ENCODE measurements at regions not wholly inside any gene's neighbourhood (a gene's known extent, or its start where the extent isn't known, plus 50 kb on each side); places are given as distances from the start of the nearest gene placed in this dataset.
A peak's percentile ranks its signal among the peaks of the same experiment; 100 is the strongest.

- Mint-ChIP-seq H3K4me1 (peaks cover 36% of the 10 kb centered on the region), H3K27ac (peak overlapping the region; percentile 90), H3K9me3 (no peaks in the 10 kb centered on the region), H3K36me3 (ENCODE audit: low read depth) (no peaks in the 10 kb centered on the region), H3K27me3 (ENCODE audit: low read depth, poor library complexity) (no peaks in the 10 kb centered on the region), H3K4me3 (no peak overlapping the region)
- no peak for DNase-seq
- TF ChIP-seq CTCF (IDR thresholded peaks at IDR 0.05): no peak
These were observed 252.6 kb upstream of the MAD2L1 start for GRCh38 chr4:120319046-120319767.

GRCh38 chr4:120318196-120318846, 251.7 kb upstream of the MAD2L1 start:
- no peak for TF ChIP-seq CTCF (IDR thresholded peaks at IDR 0.05)
- Mint-ChIP-seq H3K9me3 (no peaks in the 10 kb centered on the region), H3K4me3 (no peak overlapping the region), H3K4me1 (peaks cover 36% of the 10 kb centered on the region), H3K27ac (peak overlapping the region; percentile 96), H3K36me3 (ENCODE audit: low read depth) (no peaks in the 10 kb centered on the region), H3K27me3 (ENCODE audit: low read depth, poor library complexity) (no peaks in the 10 kb centered on the region)
- DNase-seq: no peak

- no peaks in the 10 kb centered on the region for H3K9me3 Mint-ChIP-seq
- no peak overlapping the region for H3K27ac Mint-ChIP-seq
These were observed 251.1 kb upstream of the MAD2L1 start for GRCh38 chr4:120317713-120318112.

GRCh38 chr4:120316416-120316815, 249.8 kb upstream of the MAD2L1 start:
- Mint-ChIP-seq H3K9me3 (no peaks in the 10 kb centered on the region), H3K27me3 (ENCODE audit: low read depth, poor library complexity) (peaks cover 3% of the 10 kb centered on the region), H3K4me1 (peaks cover 36% of the 10 kb centered on the region), H3K4me3 (no peak overlapping the region), H3K36me3 (ENCODE audit: low read depth) (no peaks in the 10 kb centered on the region), H3K27ac (no peak overlapping the region)
- DNase-seq: no peak
- no peak for TF ChIP-seq CTCF (IDR thresholded peaks at IDR 0.05)

More at GRCh38 chr4:120317713-120318112, 251.1 kb upstream of the MAD2L1 start:
- H3K27me3 Mint-ChIP-seq (ENCODE audit: low read depth, poor library complexity): no peaks in the 10 kb centered on the region
- TF ChIP-seq CTCF (IDR thresholded peaks at IDR 0.05): no peak
- H3K4me3 Mint-ChIP-seq: no peak overlapping the region
- DNase-seq: no peak
- H3K4me1 Mint-ChIP-seq: peaks cover 36% of the 10 kb centered on the region
- H3K36me3 Mint-ChIP-seq (ENCODE audit: low read depth): no peaks in the 10 kb centered on the region

- Mint-ChIP-seq H3K9me3 (peaks cover 7% of the 10 kb centered on the region), H3K4me3 (no peak overlapping the region), H3K27me3 (ENCODE audit: low read depth, poor library complexity) (peaks cover 3% of the 10 kb centered on the region), H3K36me3 (ENCODE audit: low read depth) (peaks cover 7% of the 10 kb centered on the region), H3K27ac (no peak overlapping the region), H3K4me1 (peaks cover 35% of the 10 kb centered on the region)
- TF ChIP-seq CTCF (IDR thresholded peaks at IDR 0.05): no peak
- no peak for DNase-seq
These were observed 248.3 kb upstream of the MAD2L1 start for GRCh38 chr4:120314969-120315368.

GRCh38 chr4:120304801-120305200, 238.2 kb upstream of the MAD2L1 start:
- DNase-seq: no peak
- peaks cover 7% of the 10 kb centered on the region for H3K9me3 Mint-ChIP-seq
- no peaks in the 10 kb centered on the region for H3K27me3 Mint-ChIP-seq (ENCODE audit: low read depth, poor library complexity)
- no peak for TF ChIP-seq CTCF (IDR thresholded peaks at IDR 0.05)
- peak overlapping the region; percentile 35 for H3K27ac Mint-ChIP-seq
- H3K36me3 Mint-ChIP-seq (ENCODE audit: low read depth): no peaks in the 10 kb centered on the region
- no peaks in the 10 kb centered on the region for H3K4me1 Mint-ChIP-seq
- H3K4me3 Mint-ChIP-seq: no peak overlapping the region
